ENCODE measurements at regions not wholly inside any gene's neighbourhood (a gene's known extent, or its start where the extent isn't known, plus 50 kb on each side); places are given as distances from the start of the nearest gene placed in this dataset.
"Not testable (repeated sequence)": the region's sequence is repeated elsewhere in the genome, so short reads cannot be mapped to it uniquely, and the experiment has no call there.

- H4K20me1 ChIP-seq (replicated peaks; ENCODE audit: control insufficient read depth, insufficient read depth, low read length); H3K9me1 ChIP-seq (ENCODE audit: control insufficient read depth, insufficient read depth, low read length); H3K9me3 ChIP-seq (replicated peaks; ENCODE audit: control insufficient read depth, insufficient read depth, low read depth, low read length); H3K27me3 ChIP-seq (ENCODE audit: control insufficient read depth in 2 of 2, insufficient read depth in 2 of 2, low read length in 2 of 2); H3K27ac ChIP-seq (ENCODE audit: extremely low read depth, low read depth, low read length); H2AFZ ChIP-seq (ENCODE audit: low read depth, low read length); DNase-seq (ENCODE audit: extremely low read depth in 1 of 4, low spot score in 3 of 4); BruUV-seq (replicated peaks); intact Hi-C loops (cut with micrococcal nuclease); H3K9ac ChIP-seq (ENCODE audit: insufficient read depth in 1 of 2, low read depth in 2 of 2, low read length in 2 of 2); in situ Hi-C loops (cut with MboI); H3K4me1 ChIP-seq (replicated peaks in 1 of 2; ENCODE audit: control insufficient read depth in 2 of 2, insufficient read depth in 2 of 2, low read length in 2 of 2); H3K36me3 ChIP-seq (ENCODE audit: control insufficient read depth, insufficient read depth, low read length); H3K4me3 ChIP-seq; FAIRE-seq; POLR2A ChIA-PET; ATAC-seq; H3K79me2 ChIP-seq (ENCODE audit: control insufficient read depth, insufficient read depth, low read length); CTCF ChIA-PET (ENCODE audit: low intra/inter-chr PET ratio); H3K4me2 ChIP-seq (ENCODE audit: insufficient read depth, low read length): not testable (repeated sequence)
- WGBS (ENCODE audit: insufficient coverage, low coverage, missing lambda C conversion rate), result 1% methylated on average over 2 of the region's 2 CpGs
Measured at GRCh38 chrX:1085871-1086270, 126.6 kb downstream of the CRLF2 start.

DNA sequence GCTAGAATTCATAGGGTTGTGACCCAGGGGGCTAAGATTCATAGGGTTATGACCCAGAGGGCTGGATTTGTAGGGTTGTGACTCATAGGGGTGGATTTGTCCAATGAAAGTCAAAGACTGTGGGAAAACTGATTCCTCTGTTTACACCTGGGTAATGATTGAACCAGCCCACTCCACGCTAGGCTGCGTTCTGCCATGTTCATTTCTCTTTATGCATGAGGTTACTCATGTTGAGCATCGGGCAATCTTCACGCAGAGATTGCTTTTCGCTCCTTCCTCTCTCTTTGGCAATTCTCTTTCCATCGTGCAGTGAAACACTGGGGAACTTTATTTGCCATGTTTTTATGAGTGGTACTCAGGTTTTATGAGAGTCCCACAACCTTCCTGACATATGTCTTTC lies 127.8 kb downstream of the CRLF2 start:
- POLR2A ChIA-PET, result no interaction called here
- intact Hi-C loops (cut with micrococcal nuclease), result no loop called here
- ATAC-seq (no peak), DNase-seq (ENCODE audit: extremely low read depth in 1 of 4, low spot score in 3 of 4) (no peak), FAIRE-seq (no peak)
- H3K4me1 ChIP-seq (replicated peaks in 1 of 2; ENCODE audit: control insufficient read depth in 2 of 2, insufficient read depth in 2 of 2, low read length in 2 of 2), result no peaks in the 10 kb centered on the region
- H3K9me1 ChIP-seq (ENCODE audit: control insufficient read depth, insufficient read depth, low read length), result no peaks in the 10 kb centered on the region
- H4K20me1 ChIP-seq (replicated peaks; ENCODE audit: control insufficient read depth, insufficient read depth, low read length), result no peaks in the 10 kb centered on the region
- H3K9me3 ChIP-seq (replicated peaks; ENCODE audit: control insufficient read depth, insufficient read depth, low read depth, low read length), result no peaks in the 10 kb centered on the region
- no peak for TF ChIP-seq HDGF (IDR thresholded peaks at IDR 0.05)
- TF ChIP-seq BCLAF1 (IDR thresholded peaks at IDR 0.05; ENCODE audit: borderline replicate concordance in 1 of 2, control insufficient read depth in 1 of 2, low read depth in 2 of 2, low read length in 1 of 2), result no peak
- no peak for TF ChIP-seq ZNF395 (CRISPR knock-in tag; IDR thresholded peaks at IDR 0.05)
- no peak for TF ChIP-seq KDM4B (IDR thresholded peaks at IDR 0.05; ENCODE audit: borderline replicate concordance in 2 of 2, low read depth in 1 of 2)
- no peak overlapping the region for H3K9ac ChIP-seq (ENCODE audit: insufficient read depth in 1 of 2, low read depth in 2 of 2, low read length in 2 of 2)
- H3K4me2 ChIP-seq (ENCODE audit: insufficient read depth, low read length), result no peak overlapping the region
- CTCF ChIA-PET (ENCODE audit: low intra/inter-chr PET ratio), result no interaction called here
- no TSS peak for BruUV-seq (replicated peaks)
- H3K4me3 ChIP-seq, result no peak overlapping the region
- in situ Hi-C loops (cut with MboI), result no loop called here
- no peak overlapping the region for H3K27ac ChIP-seq (ENCODE audit: extremely low read depth, low read depth, low read length)
- no peaks in the 10 kb centered on the region for H3K79me2 ChIP-seq (ENCODE audit: control insufficient read depth, insufficient read depth, low read length)
- H3K36me3 ChIP-seq (ENCODE audit: control insufficient read depth, insufficient read depth, low read length), result no peaks in the 10 kb centered on the region
- 0% methylated on average over 2 of the region's 6 CpGs for WGBS (ENCODE audit: insufficient coverage, low coverage, missing lambda C conversion rate)
- no peak overlapping the region for H2AFZ ChIP-seq (ENCODE audit: low read depth, low read length)
- peaks cover 0 to 5% of the 10 kb centered on the region in 2 experiments; a peak in 1 of 5 replicates for H3K27me3 ChIP-seq (ENCODE audit: control insufficient read depth in 2 of 2, insufficient read depth in 2 of 2, low read length in 2 of 2)
